ENCODE measurements at regions not wholly inside any gene's neighbourhood (a gene's known extent, or its start where the extent isn't known, plus 50 kb on each side); places are given as distances from the start of the nearest gene placed in this dataset.

- peaks cover 6% of the 10 kb centered on the region for H3K36me3 Mint-ChIP-seq
- no peak overlapping the region for H3K27ac Mint-ChIP-seq
- no peaks in the 10 kb centered on the region for H3K9me3 Mint-ChIP-seq
- H3K4me3 Mint-ChIP-seq: no peak overlapping the region
- peaks cover 12% of the 10 kb centered on the region for H3K4me1 Mint-ChIP-seq
- H3K27me3 Mint-ChIP-seq: no peaks in the 10 kb centered on the region
These were observed 146.9 kb upstream of the DMRT1 start for GRCh38 chr9:694403-695154.

GRCh38 chr9:695252-695651 is 146.2 kb upstream of the DMRT1 start:
- Mint-ChIP-seq H3K27me3 (no peaks in the 10 kb centered on the region), H3K9me3 (no peaks in the 10 kb centered on the region), H3K36me3 (peaks cover 5% of the 10 kb centered on the region)

GRCh38 chr9:696332-697323 is 144.9 kb upstream of the DMRT1 start:
- no peak overlapping the region for H3K27ac Mint-ChIP-seq
- no peaks in the 10 kb centered on the region for H3K9me3 Mint-ChIP-seq
- H3K27me3 Mint-ChIP-seq: no peaks in the 10 kb centered on the region
- peaks cover 4% of the 10 kb centered on the region for H3K36me3 Mint-ChIP-seq
- no peak overlapping the region for H3K4me3 Mint-ChIP-seq
- peaks cover 12% of the 10 kb centered on the region for H3K4me1 Mint-ChIP-seq

More at GRCh38 chr9:695252-695651, 146.2 kb upstream of the DMRT1 start:
- Mint-ChIP-seq H3K4me1 (peaks cover 12% of the 10 kb centered on the region), H3K27ac (no peak overlapping the region), H3K4me3 (no peak overlapping the region)

- H3K9me3 Mint-ChIP-seq: no peaks in the 10 kb centered on the region
- peaks cover 6% of the 10 kb centered on the region for H3K4me1 Mint-ChIP-seq
- no peak overlapping the region for H3K27ac Mint-ChIP-seq
- no peaks in the 10 kb centered on the region for H3K27me3 Mint-ChIP-seq
- no peak overlapping the region for H3K4me3 Mint-ChIP-seq
- peaks cover 4% of the 10 kb centered on the region for H3K36me3 Mint-ChIP-seq
These were observed 143.2 kb upstream of the DMRT1 start for GRCh38 chr9:698276-698675.

GRCh38 chr9:698954-699353 is 142.5 kb upstream of the DMRT1 start:
- Mint-ChIP-seq H3K4me3 (no peak overlapping the region), H3K9me3 (no peaks in the 10 kb centered on the region), H3K4me1 (no peaks in the 10 kb centered on the region), H3K27ac (no peak overlapping the region), H3K36me3 (peaks cover 4% of the 10 kb centered on the region), H3K27me3 (no peaks in the 10 kb centered on the region)

- Mint-ChIP-seq H3K36me3 (peaks cover 4% of the 10 kb centered on the region), H3K9me3 (no peaks in the 10 kb centered on the region), H3K27ac (no peak overlapping the region), H3K27me3 (no peaks in the 10 kb centered on the region), H3K4me3 (no peak overlapping the region), H3K4me1 (no peaks in the 10 kb centered on the region)
These were observed 142.1 kb upstream of the DMRT1 start for GRCh38 chr9:699396-699795.

GRCh38 chr9:700365-701282 is 140.9 kb upstream of the DMRT1 start:
- H3K4me1 Mint-ChIP-seq: peaks cover under 1% of the 10 kb centered on the region
- H3K27ac Mint-ChIP-seq: no peak overlapping the region
- peaks cover 4% of the 10 kb centered on the region for H3K36me3 Mint-ChIP-seq
- no peak overlapping the region for H3K4me3 Mint-ChIP-seq
- H3K27me3 Mint-ChIP-seq: no peaks in the 10 kb centered on the region
- H3K9me3 Mint-ChIP-seq: no peaks in the 10 kb centered on the region

GRCh38 chr9:703392-703791 is 138.1 kb upstream of the DMRT1 start:
- H3K36me3 Mint-ChIP-seq: peaks cover 2% of the 10 kb centered on the region
- no peaks in the 10 kb centered on the region for H3K9me3 Mint-ChIP-seq
- no peaks in the 10 kb centered on the region for H3K27me3 Mint-ChIP-seq
- no peak overlapping the region for H3K4me3 Mint-ChIP-seq
- H3K4me1 Mint-ChIP-seq: peaks cover 14% of the 10 kb centered on the region
- H3K27ac Mint-ChIP-seq: no peak overlapping the region

GRCh38 chr9:706073-706472 is 135.4 kb upstream of the DMRT1 start:
- Mint-ChIP-seq H3K4me3 (peak overlapping the region; percentile 93), H3K4me1 (peaks cover 17% of the 10 kb centered on the region), H3K9me3 (no peaks in the 10 kb centered on the region)

GRCh38 chr9:706606-707459 is 134.7 kb upstream of the DMRT1 start:
- H3K27ac Mint-ChIP-seq: peak overlapping the region; percentile 93
- H3K4me1 Mint-ChIP-seq: peaks cover 17% of the 10 kb centered on the region
- H3K4me3 Mint-ChIP-seq: peak overlapping the region; percentile 93
- H3K27me3 Mint-ChIP-seq: no peaks in the 10 kb centered on the region
- H3K36me3 Mint-ChIP-seq: peaks cover 11% of the 10 kb centered on the region
- H3K9me3 Mint-ChIP-seq: no peaks in the 10 kb centered on the region

More at GRCh38 chr9:706073-706472, 135.4 kb upstream of the DMRT1 start:
- peak overlapping the region; percentile 93 for H3K27ac Mint-ChIP-seq
- peaks cover 5% of the 10 kb centered on the region for H3K36me3 Mint-ChIP-seq
- no peaks in the 10 kb centered on the region for H3K27me3 Mint-ChIP-seq

GRCh38 chr9:708182-708550 is 133.3 kb upstream of the DMRT1 start:
- no peaks in the 10 kb centered on the region for H3K27me3 Mint-ChIP-seq
- no peak overlapping the region for H3K4me3 Mint-ChIP-seq
- H3K4me1 Mint-ChIP-seq: peaks cover 17% of the 10 kb centered on the region
- H3K27ac Mint-ChIP-seq: no peak overlapping the region
- no peaks in the 10 kb centered on the region for H3K9me3 Mint-ChIP-seq
- peaks cover 13% of the 10 kb centered on the region for H3K36me3 Mint-ChIP-seq

GRCh38 chr9:708551-709432 is 132.7 kb upstream of the DMRT1 start:
- peak overlapping the region; percentile 15 for H3K4me3 Mint-ChIP-seq
- no peaks in the 10 kb centered on the region for H3K9me3 Mint-ChIP-seq
- H3K4me1 Mint-ChIP-seq: peaks cover 17% of the 10 kb centered on the region
- H3K27me3 Mint-ChIP-seq: no peaks in the 10 kb centered on the region
- no peak overlapping the region for H3K27ac Mint-ChIP-seq
- H3K36me3 Mint-ChIP-seq: peaks cover 13% of the 10 kb centered on the region

- no peaks in the 10 kb centered on the region for H3K9me3 Mint-ChIP-seq
- no peak overlapping the region for H3K27ac Mint-ChIP-seq
These were observed 130.3 kb upstream of the DMRT1 start for GRCh38 chr9:710951-711745.

More at GRCh38 chr9:710951-711745, 130.3 kb upstream of the DMRT1 start:
- no peak overlapping the region for H3K4me3 Mint-ChIP-seq
- H3K27me3 Mint-ChIP-seq: no peaks in the 10 kb centered on the region
- H3K4me1 Mint-ChIP-seq: peaks cover 11% of the 10 kb centered on the region
- H3K36me3 Mint-ChIP-seq: peaks cover 13% of the 10 kb centered on the region
